GM12878 (cell line): ENCODE measurements at regions not wholly inside any gene's neighbourhood (a gene's known extent, or its start where the extent isn't known, plus 50 kb on each side); places are given as distances from the start of the nearest gene placed in this dataset.

Source experiments
- ATAC-seq: fragments of 200-7000 bp; cut with Tn5 transposase; 3 replicates; pipeline ENCODE4 v1.9.1; 2020; ENCODE audit warnings: mild to moderate bottlenecking, moderate library complexity
- BruUV-seq: library from RNA; stranded (reverse); fragments of 400-500 nt; replicated peaks from 2 replicates; lab custom pipeline; 2021; lab: Mats Ljungman, UMichigan
- CTCF ChIA-PET: fragments of 300-600 bp; sonication (Branson Sonifier 250); formaldehyde crosslinking; extraction: SDS; loops from one replicate; lab custom pipeline; 2021; ENCODE audit warnings: inconsistent platforms; lab: Yijun Ruan, JAX
- POLR2A ChIA-PET: fragments of 350-600 bp; formaldehyde crosslinking; extraction: SDS; loops from one replicate; lab custom pipeline; 2021; ENCODE audit warnings: inconsistent platforms; lab: Charles Lee
- RAD21 ChIA-PET: fragments of 300-600 bp; sonication (Branson Sonifier 250); formaldehyde crosslinking; loops from one replicate; lab custom pipeline; 2023; ENCODE audit warnings: antibody characterized with exemption; ENCODE audit not compliant: unreplicated experiment; lab: Charles Lee
- SMC1A ChIA-PET: fragments of 300-600 bp; sonication (Branson Sonifier 250); formaldehyde crosslinking; loops from one replicate; lab custom pipeline; 2023; ENCODE audit not compliant: unreplicated experiment, uncharacterized antibody; lab: Charles Lee
- DNase-seq: peaks from one replicate; pipeline ENCODE4 v3.0.0-alpha.2; 2011; ENCODE audit warnings: low read depth, low spot score
- FAIRE-seq: peaks from 3 replicates; lab custom pipeline; 2011; peaks lifted over from hg19 to GRCh38; lab: Jason Lieb, UNC
- H2AFZ ChIP-seq: 2 replicates; pipeline ENCODE4 v1.6.0; 2011; ENCODE audit warnings: low read depth, low read length, control low read depth; ENCODE audit not compliant: control insufficient read depth
- H3K27ac ChIP-seq: 2 replicates; pipeline ENCODE4 v1.5.1; 2011; ENCODE audit warnings: control low read depth; ENCODE audit not compliant: control insufficient read depth, insufficient read depth
- H3K27me3 ChIP-seq, 2 experiments: replicated peaks in 1 of 2; 2 replicates each; pipeline versions ENCODE4 v1.6.0 to v1.6.1; 2011; ENCODE audit warnings: low read length in 1 of 2; ENCODE audit not compliant: control insufficient read depth in 2 of 2, insufficient read depth in 2 of 2
- H3K36me3 ChIP-seq, 2 experiments: 2 replicates each; pipeline ENCODE4 v1.5.1; 2011; ENCODE audit warnings: low read length in 1 of 2; ENCODE audit not compliant: control insufficient read depth in 2 of 2, insufficient read depth in 2 of 2
- H3K4me1 ChIP-seq: 2 replicates; pipeline ENCODE4 v1.6.1; 2011; ENCODE audit warnings: mild to moderate bottlenecking, low read length, moderate library complexity, mixed read lengths; ENCODE audit not compliant: control insufficient read depth, insufficient read depth
- H3K4me2 ChIP-seq: 2 replicates; pipeline ENCODE4 v1.6.0; 2011; ENCODE audit warnings: control low read depth; ENCODE audit not compliant: control insufficient read depth, insufficient read depth
- H3K4me3 ChIP-seq: fragments of 200-600 bp; sonication (generic); 2 replicates; pipeline ENCODE4 v1.5.1; 2016
- H3K79me2 ChIP-seq: 2 replicates; pipeline ENCODE4 v1.6.0; 2011; ENCODE audit warnings: low read length; ENCODE audit not compliant: control insufficient read depth, insufficient read depth
- H3K9ac ChIP-seq: 2 replicates; pipeline ENCODE4 v1.8.0; 2011; ENCODE audit warnings: low read length, control low read depth, mixed read lengths; ENCODE audit not compliant: control insufficient read depth, insufficient read depth
- H3K9me3 ChIP-seq: replicated peaks from 3 replicates; pipeline ENCODE4 v1.5.1; 2011; ENCODE audit warnings: mild to moderate bottlenecking, low read length; ENCODE audit not compliant: control insufficient read depth, insufficient read depth
- H4K20me1 ChIP-seq: 2 replicates; pipeline ENCODE4 v1.6.0; 2011; ENCODE audit not compliant: control insufficient read depth, insufficient read depth
- CBFB ChIP-seq: IDR thresholded peaks from 2 replicates; pipeline ENCODE4 v1.6.1; 2016; ENCODE audit warnings: antibody characterized with exemption, low read depth
- CBX3 ChIP-seq: fragments of 200-600 bp; sonication (generic); IDR thresholded peaks from 2 replicates; pipeline ENCODE4 v1.6.1; 2016; ENCODE audit warnings: low read depth, borderline replicate concordance
- CEBPB ChIP-seq, 2 experiments: fragments of 150-350 bp in 1 of 2; IDR thresholded peaks; 2 replicates each; pipeline ENCODE4 v1.6.1; 2012 to 2014; ENCODE audit warnings: low read depth in 2 of 2, low read length in 2 of 2, borderline replicate concordance in 1 of 2, inconsistent platforms in 1 of 2
- EED ChIP-seq: sonication (generic); IDR thresholded peaks from 2 replicates; pipeline ENCODE4 v1.6.1; 2016; ENCODE audit warnings: antibody characterized with exemption, low read depth
- FOXK2 ChIP-seq: fragments of 450-650 bp; IDR thresholded peaks from 2 replicates; pipeline ENCODE4 v1.6.1; 2017; ENCODE audit warnings: mild to moderate bottlenecking, moderate library complexity
- HDAC2 ChIP-seq: fragments of 200-600 bp; sonication (generic); IDR thresholded peaks from 2 replicates; pipeline ENCODE4 v1.6.1; 2017
- IKZF1 ChIP-seq: fragments of 450-650 bp; conservative IDR thresholded peaks from 2 replicates; pipeline ENCODE4 v1.6.1; 2017; ENCODE audit warnings: antibody characterized with exemption, mild to moderate bottlenecking
- IKZF2 ChIP-seq, 2 experiments: fragments of 450-650 bp; IDR thresholded peaks; 2 replicates each; pipeline ENCODE4 v1.6.1; 2017; ENCODE audit warnings: mild to moderate bottlenecking in 2 of 2, moderate library complexity in 2 of 2
- JUNB ChIP-seq: IDR thresholded peaks from 2 replicates; pipeline ENCODE4 v1.6.1; 2016; ENCODE audit warnings: antibody characterized with exemption, mild to moderate bottlenecking
- MAX ChIP-seq: IDR thresholded peaks from 2 replicates; pipeline ENCODE4 v1.6.1; 2012; ENCODE audit warnings: low read depth, low read length, improper control_type of control experiment
- MTA2 ChIP-seq: fragments of 450-650 bp; IDR thresholded peaks from 2 replicates; pipeline ENCODE4 v1.6.1; 2016; ENCODE audit warnings: low read depth, mild to moderate bottlenecking, moderate library complexity
- MYB ChIP-seq: fragments of 150-350 bp; IDR thresholded peaks from 2 replicates; pipeline ENCODE4 v1.6.1; 2014; ENCODE audit warnings: mild to moderate bottlenecking, low read depth, low read length, borderline replicate concordance
- NFIC ChIP-seq: IDR thresholded peaks from 2 replicates; pipeline ENCODE4 v1.6.1; 2012; ENCODE audit warnings: low read depth, mild to moderate bottlenecking, inconsistent platforms, low read length, moderate library complexity
- NR2C2 ChIP-seq: IDR thresholded peaks from 2 replicates; pipeline ENCODE4 v1.6.1; 2011; ENCODE audit warnings: borderline replicate concordance, low read depth; ENCODE audit not compliant: control insufficient read depth, insufficient read length
- NR2F1 ChIP-seq: fragments of 450-650 bp; conservative IDR thresholded peaks from 2 replicates; pipeline ENCODE4 v1.6.1; 2017; ENCODE audit warnings: mild to moderate bottlenecking
- POLR2AphosphoS5 ChIP-seq: IDR thresholded peaks from 2 replicates; pipeline ENCODE4 v1.6.1; 2011; ENCODE audit warnings: mild to moderate bottlenecking, low read length, inconsistent platforms
- RELB ChIP-seq: fragments of 450-650 bp; IDR thresholded peaks from 2 replicates; pipeline ENCODE4 v1.6.1; 2017; ENCODE audit warnings: low read depth, mild to moderate bottlenecking, moderate library complexity
- RUNX3 ChIP-seq: IDR thresholded peaks from 2 replicates; pipeline ENCODE4 v1.6.1; 2012; ENCODE audit warnings: low read length, inconsistent platforms
- SP1 ChIP-seq: IDR thresholded peaks from one replicate; pipeline ENCODE4 v1.6.1; 2011; ENCODE audit warnings: low read depth, low read length
- TARDBP ChIP-seq: IDR thresholded peaks from 2 replicates; pipeline ENCODE4 v1.6.1; 2016; ENCODE audit warnings: borderline replicate concordance
- ZNF217 ChIP-seq: fragments of 450-650 bp; IDR thresholded peaks from 2 replicates; pipeline ENCODE4 v1.6.1; 2017; ENCODE audit warnings: antibody characterized with exemption, mild to moderate bottlenecking
- WGBS: methylation state at CpG from one replicate; pipeline ENCODE4 v1.1.6; 2016; ENCODE audit warnings: low lambda C conversion rate; ENCODE audit not compliant: insufficient replicate concordance, insufficient coverage; ENCODE audit errors: missing lambda C conversion rate; 5-methylcytosine and 5-hydroxymethylcytosine counted together
- in situ Hi-C: fragments of 300-500 bp; cut with MboI; formaldehyde crosslinking; loops from 9 replicates; pipeline ENCODE4 v1.14.3; 2018; ENCODE audit warnings: mixed read lengths
- intact Hi-C: fragments of 100-400 bp; cut with micrococcal nuclease; formaldehyde crosslinking; loops from one replicate; pipeline ENCODE4 v1.14.2; 2022; ENCODE audit not compliant: unreplicated experiment

GRCh38 chr20:19815553-19815991, 57.5 kb downstream of the RIN2 start:
- Histone ChIP-seq H3K79me2 (no peaks in the 10 kb centered on the region), H3K4me3 (no peak overlapping the region)
- RAD21 ChIA-PET: interaction anchor here (0.9 to 3.3 kb wide), 8 partner anchors 9 to 110 kb away, joined by 3 to 32 read pairs (median 4); no protein-coding TSS in a partner anchor
- no peak for DNase-seq
- TF ChIP-seq SP1 (no peak), IKZF2 (IDR thresholded peaks at IDR 0.05) (peak; percentile 60 to 69; a peak in 3 of 4 replicates), NR2C2 (no peak), JUNB (peak; percentile 34), CEBPB (IDR thresholded peaks at IDR 0.05; ENCODE audit: borderline replicate concordance in 1 of 2, low read depth in 2 of 2, low read length in 2 of 2) (no peak), MTA2 (peak; percentile 17; the same call in 1 of the 2 replicates), POLR2AphosphoS5 (no peak), EED (peak; percentile 88), RELB (no peak), RUNX3 (peak; percentile 84), CBFB (no peak), FOXK2 (no peak), NR2F1 (no peak), HDAC2 (no peak), NFIC (peak; percentile 58; the same call in 1 of the 2 replicates), IKZF1 (peak; percentile 42; the same call in 1 of the 2 replicates), TARDBP (no peak), MYB (no peak), MAX (no peak), CBX3 (no peak), ZNF217 (no peak)
- TF ChIP-seq, all 136 proteins: peak for 7
- peaks cover 2% of the 10 kb centered on the region; the same call in 1 of the 3 replicates for H3K9me3 ChIP-seq
- H3K4me2 ChIP-seq: no peak overlapping the region
- in situ Hi-C loops (no loop called here), intact Hi-C loops (loop anchor here (2.0 kb wide), 1 partner anchor 45 kb away; no protein-coding TSS in a partner anchor)
- H3K27me3 ChIP-seq: peaks cover 0 to 2% of the 10 kb centered on the region in 2 experiments; a peak in 1 of 4 replicates
- ATAC-seq: peak; percentile 87
- no peak overlapping the region for H3K27ac ChIP-seq
- no peaks in the 10 kb centered on the region for H3K4me1 ChIP-seq
- H4K20me1 ChIP-seq: no peaks in the 10 kb centered on the region
- POLR2A ChIA-PET: interaction anchor here (0.6 to 1.0 kb wide), 2 partner anchors 30 to 900 kb away, joined by 3 to 5 read pairs; no protein-coding TSS in a partner anchor
- BruUV-seq: no TSS peak
- CTCF ChIA-PET: interaction anchor here (0.9 to 4.5 kb wide), 9 partner anchors 8 to 179 kb away, joined by 3 to 24 read pairs (median 4); no protein-coding TSS in a partner anchor
- no peak overlapping the region for H3K9ac ChIP-seq
- no peak overlapping the region for H2AFZ ChIP-seq
- WGBS: 1% methylated on average over 8 of the region's 8 CpGs
- peak; percentile 57 for FAIRE-seq
- H3K36me3 ChIP-seq: no peaks in the 10 kb centered on the region
- SMC1A ChIA-PET: interaction anchor here (1.0 to 3.9 kb wide), 14 partner anchors 9 to 193 kb away, joined by 3 to 42 read pairs (median 5); no protein-coding TSS in a partner anchor
